ENCODE measurements at regions not wholly inside any gene's neighbourhood (a gene's known extent, or its start where the extent isn't known, plus 50 kb on each side); places are given as distances from the start of the nearest gene placed in this dataset.

GRCh38 chr5:5755888-5756287 lies 333.4 kb downstream of the ICE1 start:
- no peak for TF ChIP-seq CTCF (conservative IDR thresholded peaks at IDR 0.05 in 1 of 2, IDR thresholded peaks at IDR 0.05 in 1 of 2; ENCODE audit: extremely low read depth in 1 of 2, insufficient read depth in 1 of 2, low read depth in 1 of 2, low read length in 2 of 2)
- TF ChIP-seq EZH2 (IDR thresholded peaks at IDR 0.05; ENCODE audit: borderline replicate concordance, low read length): no peak

All from mammary epithelial cell (primary cell).